ENCODE measurements at regions not wholly inside any gene's neighbourhood (a gene's known extent, or its start where the extent isn't known, plus 50 kb on each side); places are given as distances from the start of the nearest gene placed in this dataset.

DNA sequence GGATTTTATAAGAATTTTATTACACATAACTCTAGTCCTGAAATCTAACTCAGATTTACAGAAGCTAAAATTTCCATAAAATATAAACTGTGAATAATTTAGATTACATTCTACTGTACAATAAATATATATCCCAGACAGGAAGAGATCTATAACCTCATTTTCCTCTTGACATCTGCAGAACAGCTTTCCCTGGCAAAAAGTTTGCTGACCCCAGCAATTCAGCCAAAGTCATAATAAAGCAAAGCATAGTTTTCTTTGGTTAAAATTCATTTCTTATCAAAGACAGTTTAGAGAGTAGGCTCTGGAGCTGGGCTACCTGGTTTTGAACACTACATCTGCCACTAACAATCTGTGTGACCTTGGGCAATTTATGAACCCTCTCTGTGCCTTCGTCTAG is 372.5 kb downstream of the CAAP1 start:
- TF ChIP-seq POLR2A (IDR thresholded peaks at IDR 0.05), result no peak
- TF ChIP-seq, protein P1, sequence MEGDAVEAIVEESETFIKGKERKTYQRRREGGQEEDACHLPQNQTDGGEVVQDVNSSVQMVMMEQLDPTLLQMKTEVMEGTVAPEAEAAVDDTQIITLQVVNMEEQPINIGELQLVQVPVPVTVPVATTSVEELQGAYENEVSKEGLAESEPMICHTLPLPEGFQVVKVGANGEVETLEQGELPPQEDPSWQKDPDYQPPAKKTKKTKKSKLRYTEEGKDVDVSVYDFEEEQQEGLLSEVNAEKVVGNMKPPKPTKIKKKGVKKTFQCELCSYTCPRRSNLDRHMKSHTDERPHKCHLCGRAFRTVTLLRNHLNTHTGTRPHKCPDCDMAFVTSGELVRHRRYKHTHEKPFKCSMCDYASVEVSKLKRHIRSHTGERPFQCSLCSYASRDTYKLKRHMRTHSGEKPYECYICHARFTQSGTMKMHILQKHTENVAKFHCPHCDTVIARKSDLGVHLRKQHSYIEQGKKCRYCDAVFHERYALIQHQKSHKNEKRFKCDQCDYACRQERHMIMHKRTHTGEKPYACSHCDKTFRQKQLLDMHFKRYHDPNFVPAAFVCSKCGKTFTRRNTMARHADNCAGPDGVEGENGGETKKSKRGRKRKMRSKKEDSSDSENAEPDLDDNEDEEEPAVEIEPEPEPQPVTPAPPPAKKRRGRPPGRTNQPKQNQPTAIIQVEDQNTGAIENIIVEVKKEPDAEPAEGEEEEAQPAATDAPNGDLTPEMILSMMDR (IDR thresholded peaks at IDR 0.05), result no peak
